Peyer's patch (tissue), 4 donors: ENCODE measurements at regions not wholly inside any gene's neighbourhood (a gene's known extent, or its start where the extent isn't known, plus 50 kb on each side); places are given as distances from the start of the nearest gene placed in this dataset.

Source experiments
- DNase-seq, 3 donors: peaks; one replicate each; pipeline ENCODE4 v3.0.0-alpha.2; 2017 to 2019
- H3K27ac ChIP-seq, 4 donors: fragments of 200-600 bp; sonication (generic); one replicate each; pipeline ENCODE4 v1.5.1; 2016 to 2019
- H3K27me3 ChIP-seq, 2 donors: fragments of 200-600 bp; sonication (generic); one replicate each; pipeline ENCODE4 v1.5.1; 2019
- H3K36me3 ChIP-seq, 3 donors: fragments of 200-600 bp; sonication (generic); one replicate each; pipeline ENCODE4 v1.5.1; 2016 to 2019
- H3K4me1 ChIP-seq, 4 donors: fragments of 200-600 bp; sonication (generic); one replicate each; pipeline ENCODE4 v1.5.1; 2016 to 2019
- H3K4me3 ChIP-seq, 4 donors: fragments of 200-600 bp; sonication (generic); 1 replicate in 3 of 4; 2 replicates in 1 of 4; pipeline ENCODE4 v1.5.1; 2016 to 2019; ENCODE audit warnings: mild to moderate bottlenecking in 1 of 4
- H3K9me3 ChIP-seq, 4 donors: fragments of 200-600 bp; sonication (generic); one replicate each; pipeline ENCODE4 v1.5.1; 2016 to 2019; ENCODE audit warnings: mild to moderate bottlenecking in 1 of 4
- CTCF ChIP-seq, 6 experiments: fragments of 450-650 bp in 4 of 6; fragments of 200-600 bp in 2 of 6; sonication (generic) in 1 of 6; IDR thresholded peaks; one replicate each; pipeline ENCODE4 v1.5.1; 2017 to 2019; ENCODE audit warnings: antibody characterized with exemption in 6 of 6, mild to moderate bottlenecking in 3 of 6, moderate library complexity in 1 of 6
- POLR2A ChIP-seq, 2 donors: fragments of 450-650 bp; IDR thresholded peaks; one replicate each; pipeline ENCODE4 v1.5.1; 2017; ENCODE audit warnings: antibody characterized with exemption in 2 of 2, mild to moderate bottlenecking in 2 of 2, moderate library complexity in 2 of 2

GRCh38 chr16:35325936-35326335, 1866.5 kb downstream of the TP53TG3F start:
- Histone ChIP-seq H3K27ac (no peak overlapping the region), H3K36me3 (no peaks in the 10 kb centered on the region), H3K27me3 (no peaks in the 10 kb centered on the region), H3K9me3 (no peaks in the 10 kb centered on the region), H3K4me3 (no peak overlapping the region), H3K4me1 (no peaks in the 10 kb centered on the region)
- DNase-seq, result no peak
- TF ChIP-seq CTCF (IDR thresholded peaks at IDR 0.05) (no peak), POLR2A (IDR thresholded peaks at IDR 0.05) (no peak)

DNA sequence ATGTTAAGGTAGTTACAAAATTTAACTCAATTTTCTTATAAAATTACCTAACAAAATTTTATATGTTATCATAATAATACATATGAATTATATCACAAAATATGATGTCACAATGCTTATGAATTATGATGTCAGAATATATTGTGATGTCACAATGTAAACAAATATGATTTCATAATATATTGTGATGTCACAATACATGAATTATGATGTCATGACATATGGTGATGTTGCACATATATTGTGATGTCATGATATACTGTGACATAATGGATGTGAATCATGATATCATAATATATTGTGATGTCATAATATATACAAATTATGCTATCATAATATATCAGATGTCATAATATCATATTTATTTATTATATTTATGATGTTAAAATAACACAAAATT, 1879.9 kb downstream of the TP53TG3F start:
- peaks cover 0 to 6% (median 0%) of the 10 kb centered on the region in 4 donors for H3K9me3 ChIP-seq
- no peak overlapping the region for H3K27ac ChIP-seq
- no peak for DNase-seq
- no peak for TF ChIP-seq POLR2A (IDR thresholded peaks at IDR 0.05)
- no peak for TF ChIP-seq CTCF (IDR thresholded peaks at IDR 0.05)
- H3K36me3 ChIP-seq, result no peaks in the 10 kb centered on the region
- no peak overlapping the region for H3K4me3 ChIP-seq
- H3K4me1 ChIP-seq, result no peaks in the 10 kb centered on the region
- no peaks in the 10 kb centered on the region for H3K27me3 ChIP-seq

- Histone ChIP-seq H3K27ac (no peak overlapping the region), H3K36me3 (no peaks in the 10 kb centered on the region), H3K27me3 (no peaks in the 10 kb centered on the region), H3K4me1 (no peaks in the 10 kb centered on the region), H3K4me3 (no peak overlapping the region), H3K9me3 (peaks cover 0 to 8% (median 0%) of the 10 kb centered on the region in 4 donors)
- DNase-seq, result no peak
- TF ChIP-seq CTCF (IDR thresholded peaks at IDR 0.05) (no peak), POLR2A (IDR thresholded peaks at IDR 0.05) (no peak)
Observed at GRCh38 chr16:35342012-35342411, 1882.6 kb downstream of the TP53TG3F start.

DNA sequence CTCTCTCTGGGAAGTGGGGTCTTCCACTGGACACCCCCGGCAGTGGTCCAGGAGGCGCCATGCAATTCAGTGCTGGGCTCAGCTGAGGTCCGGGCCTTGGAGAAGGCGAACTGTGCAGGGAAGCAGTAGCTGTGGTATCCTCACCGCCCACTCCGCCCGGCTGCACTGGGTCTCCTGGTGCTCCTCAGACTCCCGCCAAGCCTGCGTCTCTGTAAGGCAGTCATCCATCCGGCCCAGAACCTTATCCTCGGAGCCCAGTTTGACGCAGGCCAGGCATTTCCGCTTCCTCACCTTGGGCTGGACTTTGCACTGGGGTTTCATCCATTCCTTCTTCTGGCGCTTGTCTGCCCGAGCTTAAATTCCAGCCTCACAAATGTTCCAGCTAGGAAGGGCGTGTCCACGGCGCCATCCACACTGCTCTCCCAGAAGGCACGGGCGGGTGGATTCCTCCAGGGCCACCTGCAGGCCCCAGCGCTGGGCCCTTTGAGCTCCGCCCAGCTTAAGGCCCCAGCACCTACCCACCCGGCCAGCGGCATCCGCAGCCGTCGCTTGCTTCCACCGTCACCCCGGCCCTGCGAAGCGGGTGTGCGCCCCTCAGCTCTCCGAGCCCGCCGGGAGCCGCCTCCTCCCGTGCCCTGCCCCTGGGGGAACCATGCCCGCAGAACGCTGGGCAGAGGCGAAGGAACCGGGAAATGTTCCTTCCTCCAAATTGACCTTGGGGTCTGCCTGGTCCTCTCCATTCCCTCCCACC, 1884.8 kb downstream of the TP53TG3F start:
- Histone ChIP-seq H3K27ac (no peak overlapping the region), H3K4me3 (no peak overlapping the region), H3K9me3 (peaks cover 0 to 8% (median 0%) of the 10 kb centered on the region in 4 donors), H3K27me3 (no peaks in the 10 kb centered on the region), H3K4me1 (no peaks in the 10 kb centered on the region), H3K36me3 (no peaks in the 10 kb centered on the region)
- no peak for TF ChIP-seq POLR2A (IDR thresholded peaks at IDR 0.05)
- no peak for TF ChIP-seq CTCF (IDR thresholded peaks at IDR 0.05)
- DNase-seq, result no peak

DNA sequence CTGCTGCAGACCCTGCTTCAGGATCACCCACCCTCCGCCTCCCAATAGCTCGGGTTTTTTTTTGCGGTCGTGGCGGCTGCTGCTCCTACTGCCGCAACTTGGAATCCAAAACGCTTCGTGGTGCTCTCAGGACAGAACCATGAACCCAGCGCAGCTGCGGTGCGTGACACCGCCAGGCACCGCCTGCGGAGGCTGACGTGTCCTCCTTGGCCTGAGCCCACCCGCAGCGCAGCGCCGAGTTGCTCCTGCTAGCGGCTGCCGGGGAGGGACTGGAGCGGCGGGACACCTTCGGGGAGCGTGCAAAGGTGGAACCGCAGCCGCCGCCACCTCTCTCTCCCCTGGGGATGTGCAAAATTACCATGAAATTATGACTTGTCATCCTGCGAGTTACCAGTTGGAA, 1893.0 kb downstream of the TP53TG3F start:
- Histone ChIP-seq H3K4me1 (no peaks in the 10 kb centered on the region), H3K9me3 (no peaks in the 10 kb centered on the region), H3K27ac (no peak overlapping the region), H3K36me3 (no peaks in the 10 kb centered on the region), H3K4me3 (no peak overlapping the region), H3K27me3 (no peaks in the 10 kb centered on the region)
- DNase-seq, result no peak
- TF ChIP-seq CTCF (IDR thresholded peaks at IDR 0.05) (no peak), POLR2A (IDR thresholded peaks at IDR 0.05) (no peak)
